Subcutaneous abdominal adipose tissue (tissue), 5 donors: ENCODE measurements at regions not wholly inside any gene's neighbourhood (a gene's known extent, or its start where the extent isn't known, plus 50 kb on each side); places are given as distances from the start of the nearest gene placed in this dataset.

Source experiments
- H3K27ac ChIP-seq: one replicate; pipeline ENCODE4 v1.7.0; 2013; ENCODE audit warnings: low read depth, mild to moderate bottlenecking, inconsistent platforms, low read length, moderate library complexity
- H3K27me3 ChIP-seq, 5 donors: one replicate each; pipeline ENCODE4 v1.7.0; 2013; ENCODE audit warnings: low read length in 5 of 5, inconsistent platforms in 1 of 5; ENCODE audit not compliant: control insufficient read depth in 5 of 5, insufficient read depth in 4 of 5
- H3K36me3 ChIP-seq, 5 donors: one replicate each; pipeline ENCODE4 v1.7.0; 2013; ENCODE audit warnings: low read length in 5 of 5; ENCODE audit not compliant: control insufficient read depth in 5 of 5, insufficient read depth in 5 of 5
- H3K4me1 ChIP-seq, 5 donors: one replicate each; pipeline ENCODE4 v1.7.0; 2013; ENCODE audit warnings: low read length in 5 of 5, mild to moderate bottlenecking in 3 of 5, moderate library complexity in 1 of 5; ENCODE audit not compliant: control insufficient read depth in 5 of 5, insufficient read depth in 5 of 5
- H3K4me3 ChIP-seq, 5 donors: one replicate each; pipeline ENCODE4 v1.7.0; 2013; ENCODE audit warnings: low read length in 5 of 5, low read depth in 1 of 5
- H3K9ac ChIP-seq, 5 donors: one replicate each; pipeline ENCODE4 v1.7.0; 2013; ENCODE audit warnings: low read length in 5 of 5, mild to moderate bottlenecking in 4 of 5, moderate library complexity in 3 of 5
- H3K9me3 ChIP-seq, 5 donors: one replicate each; pipeline ENCODE4 v1.7.0; 2013; ENCODE audit warnings: low read length in 5 of 5; ENCODE audit not compliant: control insufficient read depth in 5 of 5
- donor health status: healthy.
- donor health status: healthy.
- donor health status: healthy.
- donor health status: healthy.
- donor health status: healthy.

GRCh38 chr7:110322796-110323195 lies 768.1 kb upstream of the LRRN3 start:
- H3K9ac ChIP-seq = no peak overlapping the region
- no peaks in the 10 kb centered on the region for H3K27me3 ChIP-seq
- H3K4me1 ChIP-seq = peaks cover 0 to 3% (median 0%) of the 10 kb centered on the region in 5 donors
- H3K4me3 ChIP-seq = no peak overlapping the region
- H3K36me3 ChIP-seq = no peaks in the 10 kb centered on the region
- H3K27ac ChIP-seq = no peak overlapping the region
- peaks cover 0 to 6% (median 4%) of the 10 kb centered on the region in 5 donors for H3K9me3 ChIP-seq

GRCh38 chr7:110326966-110327365 lies 764.0 kb upstream of the LRRN3 start:
- Histone ChIP-seq H3K4me1 (no peaks in the 10 kb centered on the region), H3K9me3 (no peaks in the 10 kb centered on the region), H3K4me3 (no peak overlapping the region), H3K9ac (no peak overlapping the region), H3K36me3 (no peaks in the 10 kb centered on the region), H3K27me3 (no peaks in the 10 kb centered on the region), H3K27ac (no peak overlapping the region)

- no peaks in the 10 kb centered on the region for H3K36me3 ChIP-seq
- H3K4me1 ChIP-seq = no peaks in the 10 kb centered on the region
- H3K9ac ChIP-seq = no peak overlapping the region
- H3K27me3 ChIP-seq = no peaks in the 10 kb centered on the region
- no peak overlapping the region for H3K4me3 ChIP-seq
- no peaks in the 10 kb centered on the region for H3K9me3 ChIP-seq
- no peak overlapping the region for H3K27ac ChIP-seq
These were observed 754.5 kb upstream of the LRRN3 start for GRCh38 chr7:110336423-110336822.

- H3K36me3 ChIP-seq = no peaks in the 10 kb centered on the region
- H3K9ac ChIP-seq = no peak overlapping the region
- H3K27me3 ChIP-seq = no peaks in the 10 kb centered on the region
- H3K4me1 ChIP-seq = no peaks in the 10 kb centered on the region
- no peak overlapping the region for H3K4me3 ChIP-seq
- no peaks in the 10 kb centered on the region for H3K9me3 ChIP-seq
- H3K27ac ChIP-seq = no peak overlapping the region
These were observed 753.3 kb upstream of the LRRN3 start for GRCh38 chr7:110337646-110338045.

GRCh38 chr7:110347081-110347480 lies 743.8 kb upstream of the LRRN3 start:
- H3K4me1 ChIP-seq = no peaks in the 10 kb centered on the region
- peaks cover 0 to 2% (median 0%) of the 10 kb centered on the region in 5 donors for H3K9me3 ChIP-seq
- H3K4me3 ChIP-seq = no peak overlapping the region
- H3K36me3 ChIP-seq = no peaks in the 10 kb centered on the region
- H3K27me3 ChIP-seq = no peaks in the 10 kb centered on the region
- no peak overlapping the region for H3K27ac ChIP-seq
- no peak overlapping the region for H3K9ac ChIP-seq

GRCh38 chr7:110356438-110356837 lies 734.5 kb upstream of the LRRN3 start:
- no peak overlapping the region for H3K4me3 ChIP-seq
- H3K9ac ChIP-seq = no peak overlapping the region
- H3K27ac ChIP-seq = no peak overlapping the region
- H3K36me3 ChIP-seq = no peaks in the 10 kb centered on the region
- H3K27me3 ChIP-seq = no peaks in the 10 kb centered on the region
- H3K4me1 ChIP-seq = no peaks in the 10 kb centered on the region
- H3K9me3 ChIP-seq = peaks cover 0 to 7% (median 2%) of the 10 kb centered on the region in 5 donors

GRCh38 chr7:110358028-110358427 lies 732.9 kb upstream of the LRRN3 start:
- no peaks in the 10 kb centered on the region for H3K36me3 ChIP-seq
- no peak overlapping the region for H3K9ac ChIP-seq
- H3K4me1 ChIP-seq = no peaks in the 10 kb centered on the region
- H3K9me3 ChIP-seq = peaks cover 0 to 3% (median 2%) of the 10 kb centered on the region in 5 donors
- no peak overlapping the region for H3K27ac ChIP-seq
- H3K27me3 ChIP-seq = no peaks in the 10 kb centered on the region
- no peak overlapping the region for H3K4me3 ChIP-seq

- Histone ChIP-seq H3K9me3 (no peaks in the 10 kb centered on the region), H3K27me3 (no peaks in the 10 kb centered on the region), H3K27ac (no peak overlapping the region), H3K36me3 (no peaks in the 10 kb centered on the region), H3K4me3 (no peak overlapping the region), H3K9ac (no peak overlapping the region), H3K4me1 (no peaks in the 10 kb centered on the region)
These were observed 719.2 kb upstream of the LRRN3 start for GRCh38 chr7:110371709-110372108.

GRCh38 chr7:110372685-110373084 lies 718.2 kb upstream of the LRRN3 start:
- Histone ChIP-seq H3K9ac (no peak overlapping the region), H3K27ac (no peak overlapping the region), H3K27me3 (no peaks in the 10 kb centered on the region), H3K4me1 (no peaks in the 10 kb centered on the region), H3K4me3 (no peak overlapping the region), H3K36me3 (no peaks in the 10 kb centered on the region), H3K9me3 (no peaks in the 10 kb centered on the region)

GRCh38 chr7:110373416-110373815 lies 717.5 kb upstream of the LRRN3 start:
- H3K4me1 ChIP-seq = no peaks in the 10 kb centered on the region
- no peak overlapping the region for H3K4me3 ChIP-seq
- H3K36me3 ChIP-seq = no peaks in the 10 kb centered on the region
- no peaks in the 10 kb centered on the region for H3K9me3 ChIP-seq
- H3K27me3 ChIP-seq = no peaks in the 10 kb centered on the region
- no peak overlapping the region for H3K9ac ChIP-seq
- no peak overlapping the region for H3K27ac ChIP-seq

- Histone ChIP-seq H3K36me3 (no peaks in the 10 kb centered on the region), H3K27me3 (no peaks in the 10 kb centered on the region), H3K4me3 (no peak overlapping the region), H3K9ac (no peak overlapping the region), H3K4me1 (no peaks in the 10 kb centered on the region), H3K27ac (no peak overlapping the region), H3K9me3 (no peaks in the 10 kb centered on the region)
These were observed 717.1 kb upstream of the LRRN3 start for GRCh38 chr7:110373859-110374258.
